ENCODE measurements at regions not wholly inside any gene's neighbourhood (a gene's known extent, or its start where the extent isn't known, plus 50 kb on each side); places are given as distances from the start of the nearest gene placed in this dataset.

DNA sequence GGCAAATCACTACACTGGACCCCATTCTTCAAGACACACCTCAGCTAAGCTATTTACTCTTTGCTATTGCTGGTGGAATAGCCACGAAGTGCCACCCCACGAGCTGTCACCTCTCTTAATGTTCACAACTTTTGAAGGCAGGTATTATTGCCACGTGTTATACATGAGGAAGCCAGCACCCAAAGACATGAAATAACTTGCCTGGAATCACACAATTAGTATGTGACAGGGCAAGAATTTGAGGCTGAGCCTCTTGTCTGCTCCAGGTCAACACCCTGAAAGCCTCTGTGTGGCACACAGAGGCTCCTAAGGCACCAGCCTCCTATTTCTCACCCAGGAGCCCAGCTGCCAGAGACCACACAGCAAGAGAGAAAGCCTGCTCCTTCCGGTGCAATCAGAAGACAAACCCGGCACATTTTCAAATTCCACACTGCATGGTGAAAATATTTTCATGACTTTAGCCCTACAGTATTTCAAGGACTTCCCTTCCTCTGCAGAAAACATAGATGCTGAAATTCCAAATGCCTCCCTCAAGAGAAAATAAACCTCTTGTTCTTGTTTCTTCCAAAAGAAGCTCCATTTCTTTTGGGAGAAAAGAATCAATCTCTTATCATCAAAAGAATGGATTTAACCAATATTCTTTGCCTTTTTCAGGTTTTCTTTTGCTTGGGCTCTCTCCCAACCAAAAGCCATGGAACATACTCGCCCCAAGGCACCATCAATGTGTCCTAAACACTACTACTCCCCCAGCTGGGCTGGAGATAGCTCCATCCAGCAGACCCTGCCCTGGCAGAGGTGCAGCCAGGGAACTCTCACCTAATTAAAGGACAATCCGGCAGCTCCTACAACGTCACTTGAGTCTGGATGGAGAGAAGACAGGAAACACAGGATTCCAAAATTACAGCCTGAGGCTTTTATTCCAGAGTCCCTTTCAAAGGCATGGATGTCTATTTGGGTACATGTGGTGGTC, 84.7 kb upstream of the THBS1 start:
- DNase-seq, result no peak

DNA sequence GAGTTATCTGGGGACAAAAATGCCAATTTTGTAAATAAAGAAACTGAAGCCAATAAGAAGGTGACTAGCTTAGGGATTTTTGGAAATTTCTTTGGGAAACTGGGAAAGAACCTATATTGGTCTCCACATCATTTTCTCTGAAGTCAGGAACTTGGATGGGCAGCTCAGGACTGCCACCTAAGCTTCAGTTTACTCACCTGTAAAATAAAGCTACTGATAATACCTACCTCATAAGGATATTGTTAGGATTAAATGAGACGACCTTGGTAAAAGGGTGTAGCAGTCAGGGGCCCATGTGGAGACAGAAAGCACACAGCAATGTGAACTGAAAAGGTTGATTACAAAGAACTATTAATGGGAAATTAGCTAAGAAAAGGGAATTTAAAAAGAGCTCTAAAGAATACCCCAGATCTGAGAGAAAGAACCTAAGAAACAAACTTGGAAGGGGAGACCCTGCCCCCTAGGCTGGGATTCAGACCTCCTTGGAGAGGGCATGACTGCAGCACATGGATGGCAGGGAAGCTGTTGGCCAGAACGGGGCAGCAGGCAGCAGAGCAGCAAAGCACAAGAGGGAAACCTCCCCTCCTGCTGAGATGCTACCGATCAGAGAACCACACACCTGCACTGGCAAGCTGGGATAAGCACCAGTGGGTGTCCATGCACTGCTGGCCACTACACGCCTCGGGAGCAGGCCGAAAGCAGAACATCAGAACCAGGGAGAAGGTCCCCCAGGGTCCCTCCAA, 83.7 kb upstream of the THBS1 start:
- no peak for DNase-seq

DNA sequence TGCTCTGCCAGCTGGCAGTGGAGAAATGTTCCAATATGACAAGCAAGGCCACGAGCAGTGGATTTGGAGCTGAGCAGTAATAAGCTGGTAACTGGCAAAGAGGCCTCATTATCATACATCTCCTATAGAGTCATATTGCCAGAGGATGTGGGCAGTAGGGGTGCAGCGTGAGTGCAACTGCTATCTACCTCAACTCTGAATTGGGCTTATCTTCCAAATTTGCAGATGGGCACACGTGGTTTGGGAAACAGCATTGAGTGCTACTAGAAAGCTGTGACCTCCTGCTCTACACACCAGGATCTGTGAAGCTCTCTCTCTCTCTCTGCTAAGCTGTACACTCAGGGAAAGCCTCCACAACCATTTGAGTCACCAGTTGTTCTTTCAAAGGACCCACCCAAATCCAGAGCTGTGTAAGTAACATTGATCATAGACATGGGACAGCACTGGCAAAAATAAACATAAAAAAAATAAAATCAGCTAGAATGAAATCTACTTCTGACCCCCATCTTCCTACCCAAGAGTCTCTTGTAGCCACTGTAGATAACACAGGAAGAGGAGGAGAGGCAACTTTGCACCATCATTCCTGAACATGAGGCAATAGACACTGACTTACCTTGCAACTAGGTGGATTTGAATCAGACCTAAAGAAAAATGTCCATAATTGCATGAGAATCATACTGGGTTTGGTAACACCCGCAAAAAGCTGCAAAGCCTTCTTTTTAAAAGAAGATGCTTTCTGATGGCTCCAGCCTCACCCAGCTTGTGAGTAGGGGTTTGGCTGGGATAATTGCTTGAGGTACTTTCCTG, 82.9 kb upstream of the THBS1 start:
- DNase-seq, result peak in 1 of 5 donors; percentile 74

DNA sequence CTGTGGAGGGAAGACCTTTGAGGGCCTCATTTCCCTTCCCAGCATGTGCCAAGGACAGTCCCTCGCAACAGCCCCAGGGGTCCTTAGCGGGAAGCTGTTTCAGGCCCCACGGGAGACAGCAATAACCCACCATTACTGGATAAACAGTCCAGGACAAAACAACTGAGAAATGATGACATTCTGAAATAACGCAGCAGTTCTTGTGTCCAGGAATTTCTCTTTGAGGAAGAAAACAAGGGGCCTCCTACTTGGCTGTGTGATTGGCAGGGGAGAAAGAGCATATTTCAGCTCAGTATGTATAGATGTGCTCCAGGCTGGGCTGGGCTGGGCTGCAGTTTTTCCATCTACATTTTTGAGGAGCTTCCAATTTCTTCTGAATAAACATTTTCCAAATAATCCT, 82.2 kb upstream of the THBS1 start:
- DNase-seq, result no peak

GRCh38 chr15:39499042-39499441, 81.8 kb upstream of the THBS1 start:
- no peak for DNase-seq

DNA sequence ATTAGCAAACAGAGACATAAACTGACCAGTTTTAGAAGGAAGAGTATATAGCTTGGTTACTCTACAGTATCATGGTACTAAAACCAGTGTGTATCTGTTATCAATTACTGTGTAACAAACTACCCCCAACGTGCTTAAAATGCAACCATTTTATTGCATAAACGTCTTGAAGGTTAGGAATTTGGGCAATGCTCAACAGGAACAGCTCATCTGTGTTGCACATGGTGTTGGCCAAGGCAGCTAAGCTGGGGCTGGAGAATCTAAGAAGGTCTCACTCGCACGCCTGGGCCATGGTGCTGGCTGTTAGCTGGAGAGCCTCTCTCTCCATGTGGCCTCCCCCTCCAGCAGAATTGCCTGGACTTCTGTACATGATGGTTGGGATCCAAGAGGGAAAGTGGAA, 81.2 kb upstream of the THBS1 start:
- DNase-seq, result no peak

GRCh38 chr15:39501366-39502081, 79.4 kb upstream of the THBS1 start:
- DNase-seq, result no peak

DNA sequence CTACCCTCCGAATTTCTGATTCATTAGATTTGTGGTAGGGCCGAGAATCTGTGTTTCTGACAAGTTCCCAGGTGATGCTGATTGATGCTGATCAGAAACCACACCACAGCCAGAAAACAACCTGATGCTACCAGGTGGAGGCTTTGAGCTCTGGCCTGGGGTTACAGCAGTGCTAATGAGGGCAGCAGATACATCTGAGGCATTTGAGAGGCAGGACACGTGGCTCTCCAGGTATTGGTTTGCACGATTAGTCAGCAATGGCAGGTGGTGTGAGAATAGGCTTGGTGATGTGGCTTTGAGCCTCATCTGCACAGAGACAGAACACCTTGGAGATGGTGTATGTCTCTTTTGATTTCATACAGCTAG, 78.8 kb upstream of the THBS1 start:
- DNase-seq, result no peak

DNA sequence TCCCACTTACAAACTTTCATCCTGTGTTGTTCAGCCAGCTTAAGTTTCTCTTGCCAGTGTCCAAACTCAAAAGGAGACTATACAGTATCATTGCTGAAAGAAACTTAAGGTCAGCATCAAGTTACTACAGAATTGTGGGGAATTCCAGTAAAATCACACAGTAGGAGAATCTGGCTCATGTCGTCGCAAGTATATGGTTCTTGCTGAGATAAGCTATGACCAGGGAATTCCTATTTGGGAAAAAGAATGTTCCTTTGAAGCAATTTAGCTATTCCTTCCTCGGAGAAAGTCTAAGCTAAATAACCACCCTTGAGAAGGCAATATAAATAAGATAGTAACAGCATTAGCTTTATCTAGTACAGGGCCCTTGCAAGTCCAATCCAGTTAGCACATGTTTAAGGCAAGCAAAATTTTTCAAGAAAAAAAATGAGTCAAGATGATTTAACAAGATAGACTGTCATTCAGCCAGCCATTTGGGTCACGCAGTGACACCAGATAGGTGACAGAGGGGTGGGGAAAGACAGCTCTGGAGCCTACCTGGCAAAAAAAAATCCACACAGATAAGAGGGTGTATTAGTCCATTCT, 78.2 kb upstream of the THBS1 start:
- no peak for DNase-seq

- no peak for DNase-seq
These were observed 77.4 kb upstream of the THBS1 start for GRCh38 chr15:39503526-39503925.

GRCh38 chr15:39504808-39505207, 76.1 kb upstream of the THBS1 start:
- no peak for DNase-seq

- DNase-seq, result no peak
These were observed 74.7 kb upstream of the THBS1 start for GRCh38 chr15:39506146-39506545.

- DNase-seq, result no peak
These were observed 72.3 kb upstream of the THBS1 start for GRCh38 chr15:39508536-39508935.

GRCh38 chr15:39510001-39510701, 70.7 kb upstream of the THBS1 start:
- no peak for DNase-seq

- no peak for DNase-seq
These were observed 69.6 kb upstream of the THBS1 start for GRCh38 chr15:39511000-39511915.

GRCh38 chr15:39511916-39512260, 69.0 kb upstream of the THBS1 start:
- DNase-seq, result no peak

DNA sequence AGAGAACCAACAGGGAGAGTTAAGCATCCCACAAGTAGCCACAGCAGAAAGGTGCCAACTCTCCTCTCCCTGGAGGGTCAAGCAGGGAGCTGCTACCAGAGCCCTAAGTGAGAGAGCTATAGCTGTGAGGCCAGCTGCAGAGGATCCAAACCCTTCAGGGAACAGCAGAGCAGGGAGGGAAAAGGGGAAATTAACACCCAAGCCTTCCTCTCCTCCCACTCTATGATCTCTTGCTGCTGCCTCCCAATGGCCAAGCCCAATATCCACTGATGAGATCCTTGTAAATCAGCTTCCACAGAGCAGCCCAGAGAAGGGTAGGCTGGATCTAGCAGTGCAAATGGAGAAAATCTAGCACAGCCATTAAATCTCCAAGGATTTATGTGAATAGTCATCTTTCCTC, 68.2 kb upstream of the THBS1 start:
- no peak for DNase-seq

DNA sequence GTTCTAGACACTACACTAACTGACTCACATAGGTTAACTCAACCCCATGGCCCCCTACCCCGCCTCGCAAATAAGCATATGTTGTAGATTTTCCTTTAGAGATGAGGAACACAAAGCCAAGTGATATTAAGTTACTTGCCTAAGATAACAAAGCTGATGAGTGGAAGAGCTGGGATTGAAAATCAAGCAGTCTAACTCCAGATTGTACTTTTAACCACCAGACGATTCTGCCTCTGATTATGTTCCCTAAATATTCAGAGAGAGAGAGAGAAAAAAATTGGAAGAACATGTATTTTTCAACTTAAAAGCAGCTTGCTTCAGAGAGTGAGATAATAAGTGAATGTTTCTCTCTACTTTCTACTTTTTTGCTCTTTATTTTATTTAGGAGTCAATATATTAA, 66.9 kb upstream of the THBS1 start:
- no peak for DNase-seq

DNA sequence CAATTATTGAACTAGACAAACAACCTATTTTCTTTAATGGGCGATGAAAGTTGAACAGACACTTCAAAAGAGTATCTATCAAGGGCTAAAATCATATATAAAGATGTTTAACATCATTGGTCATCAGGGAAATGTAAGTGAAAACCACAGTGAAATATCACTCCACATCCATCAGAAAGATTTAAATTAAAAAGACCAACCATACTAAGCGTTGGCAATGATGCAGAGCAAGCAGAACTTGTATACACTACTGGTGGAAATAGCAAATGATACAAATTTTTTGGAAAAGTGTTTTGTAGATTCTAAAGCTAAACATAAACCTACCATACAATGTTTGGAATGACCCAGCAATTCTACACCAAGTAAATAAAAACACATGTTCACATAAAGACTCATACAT, 65.9 kb upstream of the THBS1 start:
- no peak for DNase-seq

DNA sequence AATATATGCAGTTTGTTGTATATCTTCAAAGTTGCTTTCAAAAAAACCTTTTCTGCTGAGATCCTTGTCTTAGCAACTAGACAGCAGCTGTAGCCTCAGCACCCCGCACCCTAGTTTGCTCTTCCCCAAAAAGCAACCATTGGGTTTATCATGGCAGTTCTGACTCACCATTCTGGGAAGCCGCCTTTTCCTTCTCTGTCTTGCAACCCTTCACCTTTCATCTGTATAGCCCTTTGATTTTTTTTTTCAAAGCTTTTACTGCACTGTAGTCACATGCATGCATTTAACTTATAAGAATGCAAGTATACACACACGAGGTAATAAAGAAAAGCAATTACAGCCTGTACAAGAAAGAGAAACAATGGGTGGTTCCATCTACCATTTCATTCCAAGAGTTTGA, 65.1 kb upstream of the THBS1 start:
- no peak for DNase-seq

Data from T-helper 1 cell (primary cell).